ENCODE measurements at regions not wholly inside any gene's neighbourhood (a gene's known extent, or its start where the extent isn't known, plus 50 kb on each side); places are given as distances from the start of the nearest gene placed in this dataset.
"Not testable (repeated sequence)": the region's sequence is repeated elsewhere in the genome, so short reads cannot be mapped to it uniquely, and the experiment has no call there.

DNA sequence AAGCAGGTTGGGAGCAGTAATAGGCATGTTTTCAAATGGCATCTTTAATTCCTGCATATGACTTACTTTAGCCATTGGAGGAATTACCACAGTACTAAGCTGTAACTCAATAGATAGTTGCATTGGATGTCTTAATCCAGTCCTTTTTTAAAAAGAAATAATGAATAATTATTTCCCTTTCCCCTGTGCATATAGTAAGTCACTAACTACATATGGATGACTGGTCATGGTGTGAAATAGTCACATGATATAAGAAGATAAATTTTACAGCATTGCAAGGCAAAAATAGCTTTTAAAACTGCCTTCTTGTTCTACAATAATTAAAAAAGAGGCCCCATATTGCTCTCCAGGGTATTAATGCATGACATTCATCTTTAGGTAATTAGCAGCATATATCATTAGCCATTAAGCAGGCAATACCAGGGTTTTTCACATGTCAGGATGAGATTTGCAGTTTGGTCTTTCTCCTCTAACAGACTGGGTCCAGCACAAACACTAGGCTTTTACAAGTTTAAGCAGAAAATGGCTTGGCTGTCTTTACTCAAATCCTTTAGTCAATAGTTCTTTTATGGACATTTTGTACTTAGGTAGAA, 606.4 kb upstream of the RORB start:
- DNase-seq, result no peak

DNA sequence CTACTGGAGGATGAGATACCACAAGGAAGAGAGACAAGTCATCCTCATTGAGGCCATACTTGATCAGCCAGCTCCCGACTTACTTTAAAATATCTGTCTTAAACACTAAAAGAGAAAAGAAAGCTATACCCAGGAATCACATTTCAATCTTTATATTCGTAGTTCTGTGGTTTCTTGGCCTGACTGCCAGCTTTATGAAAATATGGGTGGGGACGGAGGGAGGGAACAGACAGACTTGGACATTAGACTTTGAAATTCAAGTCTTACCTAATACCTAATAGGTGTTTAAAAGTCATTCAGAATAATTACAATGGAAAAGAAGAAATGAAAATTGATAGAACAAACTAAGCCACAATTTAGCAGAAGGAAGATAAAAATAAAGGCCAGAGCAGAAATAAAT, 604.8 kb upstream of the RORB start:
- no peak for DNase-seq

DNA sequence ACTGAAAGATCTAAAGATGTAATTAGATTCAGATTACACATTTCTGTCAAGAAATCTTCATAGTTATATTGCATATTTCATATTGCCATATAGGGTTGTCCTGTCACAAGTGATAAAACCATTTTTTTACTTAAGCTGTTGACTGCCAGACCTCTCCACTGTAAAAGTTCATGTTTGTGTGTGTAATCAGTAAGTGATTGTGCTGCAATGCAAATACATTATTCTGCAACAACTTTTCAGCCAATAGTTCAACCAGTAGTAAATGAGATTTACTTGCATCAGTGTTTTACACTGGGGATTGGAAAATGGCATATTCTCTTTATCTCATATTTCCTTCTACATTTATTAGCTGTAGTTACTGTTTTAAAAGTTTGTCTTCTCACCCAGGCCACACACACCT, 603.9 kb upstream of the RORB start:
- no peak for DNase-seq

DNA sequence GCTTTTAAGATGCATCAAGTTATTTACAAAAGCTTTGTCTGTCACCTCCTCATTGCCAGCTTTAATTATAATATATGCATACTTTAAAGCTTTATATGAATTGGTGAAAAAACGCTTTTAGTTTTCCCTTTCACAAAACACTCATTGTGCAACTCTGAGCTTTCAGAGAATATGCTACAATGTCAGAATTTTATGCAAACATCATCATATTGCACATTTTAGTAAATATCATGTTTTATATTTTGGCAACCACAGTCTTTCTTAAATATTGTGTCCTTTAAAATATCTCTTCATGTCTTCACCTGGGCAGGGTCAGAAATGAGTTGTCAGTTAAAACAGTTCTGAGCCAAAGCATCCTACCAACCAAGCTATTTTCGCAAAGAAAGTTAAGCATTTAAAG, 601.1 kb upstream of the RORB start:
- DNase-seq, result no peak

DNA sequence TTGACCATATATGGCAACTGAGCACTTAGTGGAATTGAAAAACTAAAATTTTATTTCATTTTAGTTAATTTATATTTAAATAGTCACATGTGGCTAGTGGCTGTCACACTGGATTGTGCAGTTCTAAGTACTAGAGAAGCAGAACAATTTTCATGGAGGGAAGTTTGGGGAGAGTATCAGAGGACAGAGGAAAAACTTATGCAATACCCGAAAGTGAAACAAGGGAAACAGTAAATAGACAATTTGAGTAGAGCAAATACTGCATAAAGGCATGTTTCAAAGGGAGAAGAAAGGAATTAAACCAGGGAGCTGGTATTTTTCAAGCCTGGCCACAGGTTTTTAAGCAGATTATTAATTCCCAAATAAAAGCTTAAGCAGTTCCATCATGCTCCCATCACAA, 590.5 kb upstream of the RORB start:
- DNase-seq, result no peak

DNA sequence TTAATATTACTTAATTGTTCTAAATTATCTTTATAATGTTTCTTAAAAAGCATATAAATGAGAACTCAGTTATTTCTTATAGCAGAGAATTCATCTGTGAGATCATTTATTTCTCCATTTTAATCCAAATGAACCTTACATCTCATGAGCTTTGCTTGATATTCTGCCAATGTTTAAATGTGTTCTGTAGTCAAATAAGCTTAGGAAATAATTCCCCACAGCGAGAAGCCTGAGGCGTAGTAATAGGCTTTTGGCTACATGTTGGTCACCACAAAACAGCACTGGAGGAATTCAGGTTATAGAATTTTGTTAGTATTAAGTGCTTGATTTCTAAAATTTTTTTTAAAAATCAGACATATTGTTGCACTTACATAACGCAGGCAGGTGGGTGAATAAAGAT, 585.3 kb upstream of the RORB start:
- no peak for DNase-seq

DNA sequence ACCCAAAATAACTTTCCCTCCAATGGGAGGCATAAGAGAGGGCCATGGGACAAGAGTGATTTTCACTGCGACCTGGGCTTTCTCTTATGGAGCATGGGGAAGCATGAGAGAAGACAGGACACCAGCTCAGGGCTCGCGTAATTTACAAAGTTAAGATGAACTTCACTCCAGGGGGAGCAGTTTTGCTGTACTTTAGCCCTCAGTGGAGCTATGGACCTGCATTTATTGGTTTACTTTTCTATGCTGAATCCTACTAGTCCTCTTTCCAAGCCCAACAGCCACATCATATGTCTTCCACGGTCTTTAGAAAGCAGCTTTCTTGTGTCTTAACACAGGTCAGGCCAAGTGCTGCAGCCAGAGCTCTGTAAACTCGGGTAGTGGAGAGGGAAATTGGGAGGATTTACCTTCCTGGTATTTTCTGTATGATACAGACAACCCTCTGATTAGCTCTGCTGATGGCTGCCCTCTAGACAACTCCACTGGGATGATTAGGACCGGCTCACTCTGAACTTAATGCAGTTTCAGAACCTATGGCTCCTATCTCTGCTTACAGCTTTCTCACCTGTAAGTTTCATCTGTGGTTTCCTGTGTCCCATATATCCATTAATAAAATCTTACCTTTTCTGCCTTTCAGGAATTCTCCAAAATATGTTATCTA, 581.0 kb upstream of the RORB start:
- DNase-seq, result peak; percentile 6

DNA sequence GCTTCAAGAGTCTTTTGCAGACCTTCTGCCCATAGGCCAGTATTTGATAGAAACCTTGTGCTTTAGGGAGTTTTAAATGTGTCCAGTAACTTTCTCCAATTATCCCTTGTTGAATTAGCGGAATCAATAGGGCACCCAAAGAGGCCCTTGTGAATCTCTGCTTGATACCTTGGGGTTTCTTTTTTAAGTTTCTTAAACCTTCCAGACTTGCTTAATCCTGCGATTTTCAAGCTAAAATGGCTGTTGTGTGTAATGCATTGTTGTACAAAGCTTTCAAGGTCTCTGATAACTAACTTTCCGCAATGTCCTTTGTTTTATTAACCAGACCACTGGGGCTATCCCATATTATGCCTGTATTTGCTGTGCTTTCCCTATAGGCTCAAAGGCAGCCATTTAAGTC, 577.4 kb upstream of the RORB start:
- no peak for DNase-seq

DNA sequence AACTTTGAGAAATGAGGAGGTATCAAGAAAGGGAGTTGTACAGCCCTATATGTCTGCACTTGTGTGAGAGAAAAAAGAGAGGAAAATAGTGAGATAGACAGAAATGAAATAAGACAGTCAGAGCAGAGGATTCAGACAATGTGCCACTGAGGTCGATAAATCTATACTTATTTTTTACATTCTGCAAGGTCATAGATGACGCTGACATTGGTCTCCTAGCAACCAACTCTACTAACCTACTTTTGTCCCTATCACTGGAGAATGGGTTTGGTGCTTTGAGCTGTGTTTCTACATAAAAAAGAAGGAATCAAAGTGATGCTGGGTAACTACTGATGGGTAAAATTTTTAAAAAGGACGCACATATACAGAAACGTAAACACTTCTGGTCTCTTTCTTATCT, 573.3 kb upstream of the RORB start:
- DNase-seq, result no peak

DNA sequence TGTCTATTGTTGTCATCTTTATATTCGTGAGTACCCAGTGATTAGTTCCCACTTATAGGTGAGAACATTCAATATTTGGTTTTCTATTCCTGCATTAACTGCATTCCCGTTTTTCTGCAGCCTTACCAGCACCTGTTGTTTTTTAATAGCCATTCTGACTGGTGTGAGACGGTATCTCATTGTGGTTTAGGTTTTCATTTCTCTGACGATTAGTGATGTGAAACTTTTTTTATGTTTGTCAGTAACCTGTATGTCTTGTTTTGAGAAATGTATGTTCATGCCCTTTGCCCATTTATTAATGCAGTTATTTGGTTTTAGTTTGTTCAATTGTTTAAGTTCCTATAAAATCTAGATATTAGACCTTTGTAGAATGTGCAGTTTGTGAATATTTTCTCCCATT, 546.0 kb upstream of the RORB start:
- no peak for DNase-seq

DNA sequence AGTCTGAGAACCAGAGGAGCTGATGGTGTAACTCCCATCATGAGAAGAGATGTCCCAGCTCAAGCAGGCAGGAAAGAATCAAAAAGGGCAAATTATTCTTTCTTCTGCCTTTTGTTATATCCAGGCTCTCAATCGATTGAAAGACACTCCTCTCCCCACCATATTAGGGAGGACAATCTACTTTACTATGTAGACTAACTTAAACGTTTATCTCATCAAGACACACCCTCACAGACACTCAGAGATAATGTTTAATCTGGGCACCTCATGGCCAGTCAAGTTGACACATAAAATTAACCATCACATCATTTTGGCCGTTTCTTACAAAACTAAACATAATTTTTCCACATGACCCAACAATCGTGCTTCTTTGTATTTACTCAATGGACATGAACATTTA, 534.3 kb upstream of the RORB start:
- no peak for DNase-seq

DNA sequence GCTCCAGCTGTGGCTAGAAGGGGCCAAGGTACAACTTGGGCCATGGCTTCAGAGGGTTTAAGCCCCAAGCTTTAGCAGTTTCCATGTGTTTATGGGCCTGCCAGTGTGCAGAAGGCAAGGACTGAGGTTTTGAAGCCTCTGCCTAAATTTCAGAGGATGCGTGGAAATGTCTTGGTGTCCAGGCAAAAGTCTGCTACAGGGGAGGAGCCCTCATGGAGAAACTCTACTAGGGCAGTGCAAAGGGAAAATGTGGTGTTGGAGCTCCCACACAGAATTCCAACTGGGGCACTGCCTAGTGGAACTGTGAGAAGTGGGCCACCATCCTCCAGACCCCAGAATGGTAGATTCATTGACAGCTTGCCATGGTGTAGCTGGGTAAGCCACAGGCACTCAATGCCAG, 527.2 kb upstream of the RORB start:
- no peak for DNase-seq

DNA sequence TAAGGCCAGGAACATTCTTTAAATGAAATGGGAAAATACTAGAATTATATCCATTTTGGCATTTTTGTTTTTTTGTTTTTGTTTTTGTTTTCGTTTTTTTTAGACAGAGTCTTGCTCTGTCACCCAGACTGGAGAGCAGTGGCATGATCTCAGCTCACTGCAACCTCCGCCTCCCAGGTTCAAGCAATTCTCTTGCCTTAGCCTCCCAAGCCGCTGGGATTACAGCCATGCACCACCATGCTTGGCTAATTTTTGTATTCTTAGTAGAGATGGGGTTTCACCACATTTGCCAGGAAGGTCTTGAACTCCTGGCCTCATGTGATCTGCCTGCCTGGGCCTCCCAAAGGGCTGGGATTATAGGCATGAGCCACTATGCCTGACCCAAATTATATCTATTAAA, 520.7 kb upstream of the RORB start:
- DNase-seq, result not testable (repeated sequence)

DNA sequence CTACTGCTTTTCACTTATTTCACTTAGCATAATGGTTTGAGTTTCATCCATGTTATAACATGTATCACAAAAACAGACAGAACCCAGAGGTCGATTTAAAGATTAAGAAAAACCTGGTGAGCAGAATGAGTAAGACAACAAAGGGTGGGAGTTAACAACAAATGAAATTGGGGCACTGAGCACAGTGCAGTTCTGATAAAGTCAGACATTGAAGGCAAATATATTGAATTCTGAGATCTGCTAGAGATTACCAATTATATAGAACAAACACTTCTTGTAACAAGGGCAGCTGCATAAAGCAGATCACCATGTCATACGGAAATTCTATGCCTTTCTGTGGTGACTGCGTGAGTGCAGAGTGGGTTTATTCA, 517.3 kb upstream of the RORB start:
- DNase-seq, result no peak

DNA sequence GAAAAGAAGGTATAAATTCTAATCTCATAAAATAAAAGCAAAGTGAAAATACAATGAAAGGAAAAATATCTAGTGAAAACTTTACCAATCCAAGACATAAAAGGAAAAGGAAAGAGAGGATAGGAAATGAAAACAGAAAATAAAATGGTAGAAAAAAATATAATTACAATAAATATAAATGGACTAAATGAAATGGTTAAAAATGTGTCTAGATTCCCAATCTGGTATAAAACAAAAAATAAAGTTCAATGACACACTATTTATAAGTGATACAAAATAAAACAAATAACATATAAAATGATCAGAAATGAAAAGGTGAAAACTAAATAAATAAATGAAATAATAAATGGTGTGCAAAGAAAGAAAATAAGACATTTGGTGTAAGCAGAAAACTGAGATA, 516.4 kb upstream of the RORB start:
- DNase-seq, result no peak

DNA sequence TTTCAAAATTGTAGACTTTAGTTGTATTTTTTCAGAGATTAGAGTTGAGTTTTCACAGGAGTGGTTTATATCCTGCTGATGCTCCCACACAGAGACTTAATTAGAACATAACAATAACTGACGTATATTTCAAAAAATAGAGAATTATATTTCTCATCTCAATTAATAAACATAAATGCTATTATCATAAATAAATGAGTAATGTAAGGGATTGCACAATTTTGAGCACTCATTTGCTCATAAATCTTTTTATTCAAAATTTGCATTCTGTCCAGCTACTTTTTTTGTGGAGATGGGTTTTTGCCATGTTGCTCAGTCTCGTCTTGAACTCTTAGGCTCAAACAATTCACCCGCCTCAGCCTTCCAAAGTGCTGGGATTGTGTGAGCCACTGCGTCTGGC, 515.7 kb upstream of the RORB start:
- no peak for DNase-seq

DNA sequence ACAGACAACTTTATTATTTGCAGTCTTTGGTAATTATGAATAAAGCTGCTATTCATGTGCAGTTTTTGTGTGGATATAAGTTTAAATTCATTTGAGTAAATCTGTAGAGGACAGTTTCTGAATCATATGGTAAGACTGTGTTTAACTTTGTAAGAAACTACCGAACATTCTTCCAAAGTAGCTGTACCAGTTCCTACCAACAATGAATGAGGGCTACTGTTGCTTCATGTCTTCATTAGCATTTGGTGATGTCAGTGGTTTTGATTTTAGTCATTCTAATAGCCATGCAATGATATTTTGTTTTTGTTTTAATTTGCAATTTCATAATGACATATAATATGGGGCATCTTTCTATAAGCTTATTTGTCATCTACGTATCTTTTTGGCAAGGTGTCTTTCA, 501.3 kb upstream of the RORB start:
- DNase-seq, result no peak

DNA sequence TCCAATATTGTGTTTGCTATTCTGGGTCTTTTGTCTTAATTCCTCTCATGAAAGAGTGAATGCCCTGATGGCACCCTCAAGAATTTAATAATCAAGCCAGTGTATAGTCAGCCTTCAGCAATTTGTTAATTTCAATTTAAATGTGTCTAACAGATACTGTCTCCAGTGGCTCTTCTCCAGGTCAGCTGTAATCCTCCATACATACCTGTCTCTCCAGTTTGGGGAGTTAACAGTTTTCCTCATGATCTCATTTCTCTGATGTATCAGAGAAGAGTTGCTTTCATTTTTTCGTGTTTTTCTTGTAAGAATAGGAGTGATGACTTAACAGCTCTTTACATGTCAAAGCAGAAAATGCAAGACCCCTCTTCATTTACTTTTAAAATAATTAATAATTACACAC, 500.3 kb upstream of the RORB start:
- DNase-seq, result no peak

DNA sequence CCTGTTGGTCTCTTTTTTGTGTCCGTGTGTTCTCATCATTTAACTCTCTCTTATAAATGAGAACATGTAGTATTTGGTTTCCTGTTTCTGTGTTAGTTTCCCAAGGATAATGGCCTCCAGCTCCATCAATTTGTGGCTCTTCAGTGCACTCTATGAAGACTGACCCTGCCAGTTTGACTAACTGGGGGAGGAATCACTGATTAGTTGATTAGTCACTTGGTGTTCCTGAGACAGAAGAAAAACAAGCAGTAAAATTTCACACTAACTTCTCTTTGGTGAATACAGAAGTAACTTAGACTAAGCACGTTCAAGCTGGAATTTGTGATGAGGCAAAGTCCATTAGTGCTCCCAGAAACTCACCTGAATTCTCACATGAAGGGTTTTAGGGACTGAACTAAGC, 495.8 kb upstream of the RORB start:
- no peak for DNase-seq

DNA sequence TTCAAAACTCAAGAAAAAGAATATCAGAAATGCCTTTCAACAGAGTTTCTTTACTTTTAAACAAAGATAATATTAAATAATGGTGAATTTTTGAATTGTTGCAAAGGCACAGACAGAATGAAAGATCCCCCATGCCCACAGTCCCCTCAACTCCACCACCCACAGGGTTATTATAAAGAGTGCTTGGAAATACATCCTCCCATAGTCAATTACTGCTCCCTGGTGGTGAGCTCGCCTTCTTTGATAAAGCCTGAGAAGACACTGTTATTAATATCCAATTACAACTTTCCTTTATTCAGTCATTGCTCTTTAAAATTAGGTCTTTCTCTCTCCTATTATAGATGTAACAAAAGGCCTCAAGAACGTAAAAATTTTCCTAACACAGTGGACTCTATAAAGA, 490.2 kb upstream of the RORB start:
- DNase-seq, result peak; percentile 18

DNA sequence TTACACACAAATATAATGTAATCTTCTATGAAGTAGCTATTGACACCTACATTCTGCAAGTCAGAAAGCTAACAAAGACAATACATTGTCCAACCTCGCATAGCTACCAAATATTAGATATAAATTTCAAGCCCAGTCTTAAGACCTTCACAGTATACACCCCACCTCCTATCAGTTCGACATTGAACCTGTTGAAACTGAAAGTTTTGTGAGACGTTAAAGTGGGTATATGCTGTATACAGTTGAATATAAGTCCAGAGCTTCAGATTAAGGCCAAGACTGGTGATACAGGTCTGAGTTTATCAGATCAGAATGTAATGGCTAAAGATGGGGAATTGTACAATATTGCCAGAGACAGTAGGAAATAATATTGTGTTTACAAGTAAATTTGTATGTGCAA, 489.3 kb upstream of the RORB start:
- no peak for DNase-seq

DNA sequence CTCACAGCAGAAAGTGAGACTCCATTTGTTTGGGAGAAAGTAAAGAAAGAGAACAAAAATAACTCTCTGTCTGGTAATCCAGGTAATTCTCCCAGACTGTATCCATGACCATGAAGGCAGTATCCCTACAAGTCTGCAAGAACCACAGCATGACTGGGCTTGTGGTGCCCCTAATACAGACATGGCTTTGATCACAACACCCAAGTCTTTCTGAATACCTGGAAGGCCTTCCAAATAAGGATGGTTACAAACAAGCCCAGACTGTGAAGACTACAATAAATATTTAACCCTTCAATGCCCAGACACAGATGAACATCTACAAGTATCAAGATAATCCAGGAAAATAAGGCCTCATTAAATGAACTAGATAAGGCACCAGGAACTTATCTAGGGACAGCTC, 481.1 kb upstream of the RORB start:
- no peak for DNase-seq

DNA sequence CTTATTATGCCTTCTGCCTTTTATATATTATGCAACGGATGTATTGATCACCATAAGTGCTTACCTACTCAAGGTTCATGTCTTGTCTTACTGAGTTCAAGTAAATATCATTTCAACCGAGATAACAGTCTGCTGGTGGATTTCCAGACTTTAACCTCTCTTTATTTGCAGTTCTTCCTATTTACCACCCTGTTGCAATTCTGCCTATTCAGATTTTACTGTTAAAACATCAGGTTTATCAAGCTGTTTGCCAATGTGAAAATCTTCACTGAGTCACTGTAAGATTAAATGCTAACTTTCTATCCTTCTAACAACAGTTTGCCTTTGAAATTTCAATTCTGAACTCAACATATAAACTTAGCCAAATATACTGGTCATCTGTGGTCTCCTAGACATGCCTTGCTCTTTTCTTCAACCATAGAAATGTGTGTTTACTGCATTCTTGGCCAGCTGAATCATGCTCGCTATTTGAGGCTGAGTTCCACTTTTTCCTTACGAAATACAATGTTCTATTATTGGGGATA, 471.7 kb upstream of the RORB start:
- DNase-seq, result no peak

DNA sequence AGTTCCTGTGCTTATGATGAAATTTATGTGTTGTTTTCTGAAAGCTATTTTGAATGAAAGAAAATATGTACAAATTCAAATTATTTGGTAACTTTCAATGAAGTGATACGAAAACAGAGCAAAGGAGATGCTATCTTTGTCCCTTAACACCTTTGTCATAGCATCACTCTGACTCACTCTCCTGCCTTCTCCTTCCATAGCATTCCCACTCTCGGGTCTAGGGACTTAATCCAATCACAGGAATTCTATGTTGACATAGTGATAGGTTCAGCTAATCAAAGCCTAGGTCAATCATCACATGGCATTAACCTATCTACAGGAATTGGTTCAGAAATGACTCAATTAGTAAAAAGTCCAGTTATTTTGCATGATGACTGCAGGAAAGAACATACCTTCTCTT, 464.7 kb upstream of the RORB start:
- no peak for DNase-seq

DNA sequence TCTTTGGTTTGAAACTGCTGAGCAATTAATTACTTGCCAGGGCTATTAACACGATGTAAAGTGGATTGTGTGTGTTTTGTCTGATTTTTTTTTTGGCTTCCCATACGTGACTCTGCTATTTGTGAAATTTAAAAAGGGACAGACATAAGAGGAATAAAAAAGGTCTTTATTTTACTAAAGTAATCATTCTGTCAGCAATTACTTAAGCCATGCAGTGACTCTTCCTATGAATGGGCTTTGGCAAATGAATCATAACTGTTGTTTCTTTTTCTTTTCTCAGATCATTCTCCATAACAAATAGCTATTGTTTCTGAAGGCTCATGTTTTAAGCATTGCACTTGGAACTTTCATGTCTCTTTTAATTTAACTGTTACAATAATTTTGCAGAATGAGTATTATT, 461.3 kb upstream of the RORB start:
- DNase-seq, result no peak

Data from hematopoietic multipotent progenitor cell treated with erythropoietin and hydrocortisone succinate and interleukin-3 and kit ligand, for 4 days (in vitro differentiated cells).